ENCODE measurements at regions not wholly inside any gene's neighbourhood (a gene's known extent, or its start where the extent isn't known, plus 50 kb on each side); places are given as distances from the start of the nearest gene placed in this dataset.

DNA sequence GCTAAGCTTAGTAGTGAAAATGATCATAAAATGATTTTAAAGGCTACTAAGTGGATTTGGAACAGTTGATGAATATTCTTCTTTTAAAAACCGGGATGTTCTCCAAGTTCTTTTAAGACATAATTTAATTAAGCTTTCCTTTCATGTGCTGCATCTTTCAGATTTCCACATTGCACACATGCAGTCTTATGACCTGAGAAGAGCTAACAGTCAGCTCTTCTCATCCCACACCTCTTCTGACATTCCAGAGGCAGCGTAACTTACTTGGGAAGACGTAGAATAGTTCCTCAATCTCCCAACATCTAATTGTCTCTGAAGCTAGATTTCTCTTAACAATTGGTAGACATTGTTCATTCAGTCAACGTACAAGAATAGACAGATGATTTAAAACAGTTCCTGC lies 181.8 kb downstream of the SP3 start:
- intact Hi-C loops (cut with DNase I; ENCODE audit: low total_unique reads), result no loop called here
- peaks cover 0 to 10% (median 3%) of the 10 kb centered on the region in 4 donors for H3K9me3 ChIP-seq
- H3K27ac ChIP-seq, result no peak overlapping the region
- WGBS, 5 donors, result 70 to 76% (median 70%) methylated on average over 4 of the region's 4 CpGs
- H3K27me3 ChIP-seq, result no peaks in the 10 kb centered on the region
- TF ChIP-seq, protein P1, sequence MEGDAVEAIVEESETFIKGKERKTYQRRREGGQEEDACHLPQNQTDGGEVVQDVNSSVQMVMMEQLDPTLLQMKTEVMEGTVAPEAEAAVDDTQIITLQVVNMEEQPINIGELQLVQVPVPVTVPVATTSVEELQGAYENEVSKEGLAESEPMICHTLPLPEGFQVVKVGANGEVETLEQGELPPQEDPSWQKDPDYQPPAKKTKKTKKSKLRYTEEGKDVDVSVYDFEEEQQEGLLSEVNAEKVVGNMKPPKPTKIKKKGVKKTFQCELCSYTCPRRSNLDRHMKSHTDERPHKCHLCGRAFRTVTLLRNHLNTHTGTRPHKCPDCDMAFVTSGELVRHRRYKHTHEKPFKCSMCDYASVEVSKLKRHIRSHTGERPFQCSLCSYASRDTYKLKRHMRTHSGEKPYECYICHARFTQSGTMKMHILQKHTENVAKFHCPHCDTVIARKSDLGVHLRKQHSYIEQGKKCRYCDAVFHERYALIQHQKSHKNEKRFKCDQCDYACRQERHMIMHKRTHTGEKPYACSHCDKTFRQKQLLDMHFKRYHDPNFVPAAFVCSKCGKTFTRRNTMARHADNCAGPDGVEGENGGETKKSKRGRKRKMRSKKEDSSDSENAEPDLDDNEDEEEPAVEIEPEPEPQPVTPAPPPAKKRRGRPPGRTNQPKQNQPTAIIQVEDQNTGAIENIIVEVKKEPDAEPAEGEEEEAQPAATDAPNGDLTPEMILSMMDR (IDR thresholded peaks at IDR 0.05), result no peak
- TF ChIP-seq EP300 (IDR thresholded peaks at IDR 0.05), result no peak
- no peak for TF ChIP-seq POLR2A (IDR thresholded peaks at IDR 0.05)
- no peak for TF ChIP-seq POLR2AphosphoS5 (IDR thresholded peaks at IDR 0.05)
- no peaks in the 10 kb centered on the region for H3K4me1 ChIP-seq
- H3K4me3 ChIP-seq, result no peak overlapping the region
- H3K36me3 ChIP-seq, result no peaks in the 10 kb centered on the region
- DNase-seq, result no peak

DNA sequence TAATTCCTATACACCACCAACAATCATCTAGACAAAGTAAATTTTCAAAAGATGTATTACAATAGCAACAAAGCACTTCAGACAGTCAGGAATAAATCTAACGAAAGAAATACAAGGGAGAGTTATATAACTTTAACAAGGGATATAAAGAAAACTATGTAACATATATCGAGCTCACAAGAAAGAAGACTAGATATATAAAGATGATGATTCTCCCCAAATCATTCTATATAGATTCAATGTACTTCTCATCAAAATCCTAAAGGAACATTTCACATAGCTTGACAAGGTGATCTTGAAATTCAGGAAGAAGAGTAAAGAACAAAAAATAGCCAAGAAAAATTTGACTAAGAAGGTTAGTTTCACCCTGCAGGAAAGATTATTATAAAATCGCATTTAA lies 179.4 kb downstream of the SP3 start:
- WGBS, 5 donors, result 91 to 96% (median 94%) methylated on average over 3 of the region's 3 CpGs
- Histone ChIP-seq H3K27me3 (no peaks in the 10 kb centered on the region), H3K4me1 (no peaks in the 10 kb centered on the region), H3K4me3 (no peak overlapping the region), H3K36me3 (no peaks in the 10 kb centered on the region), H3K27ac (no peak overlapping the region), H3K9me3 (peaks cover 0 to 1% (median 0%) of the 10 kb centered on the region in 4 donors)
- TF ChIP-seq POLR2A (IDR thresholded peaks at IDR 0.05) (no peak), EP300 (IDR thresholded peaks at IDR 0.05) (no peak), POLR2AphosphoS5 (IDR thresholded peaks at IDR 0.05) (no peak)
- TF ChIP-seq, protein P1 (IDR thresholded peaks at IDR 0.05), result no peak
- no peak for DNase-seq
- intact Hi-C loops (cut with DNase I; ENCODE audit: low total_unique reads), result no loop called here

DNA sequence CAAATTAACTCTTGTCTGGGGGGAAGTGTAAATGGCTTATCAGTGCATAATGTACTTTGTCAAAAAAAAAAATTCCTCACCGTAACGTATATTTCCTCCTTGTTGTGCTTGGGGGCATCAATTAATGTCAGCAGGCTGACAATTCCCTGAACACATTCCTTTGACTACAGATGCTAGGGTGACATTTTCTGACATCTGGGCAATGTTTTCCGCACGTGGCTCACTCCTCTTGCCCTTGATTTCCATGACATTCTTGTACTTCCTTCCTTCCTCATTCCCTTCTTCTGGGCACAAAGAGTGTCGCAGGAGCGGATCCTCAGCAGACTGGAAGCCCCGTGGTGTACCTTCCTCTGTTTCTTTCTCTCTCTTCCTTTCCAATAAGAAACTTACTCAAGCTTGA lies 173.7 kb downstream of the SP3 start:
- H3K9me3 ChIP-seq, result no peaks in the 10 kb centered on the region
- H3K27ac ChIP-seq, result no peak overlapping the region
- WGBS, 5 donors, result 51 to 63% (median 61%) methylated on average over 7 of the region's 7 CpGs
- peaks cover 0 to 8% (median 3%) of the 10 kb centered on the region in 4 donors for H3K4me1 ChIP-seq
- H3K27me3 ChIP-seq, result no peaks in the 10 kb centered on the region
- no peak for DNase-seq
- no peak for TF ChIP-seq EP300 (IDR thresholded peaks at IDR 0.05)
- no peak for TF ChIP-seq POLR2A (IDR thresholded peaks at IDR 0.05)
- TF ChIP-seq, protein P1 (IDR thresholded peaks at IDR 0.05), result no peak
- no peak for TF ChIP-seq POLR2AphosphoS5 (IDR thresholded peaks at IDR 0.05)
- H3K36me3 ChIP-seq, result no peaks in the 10 kb centered on the region
- H3K4me3 ChIP-seq, result no peak overlapping the region
- intact Hi-C loops (cut with DNase I; ENCODE audit: low total_unique reads), result no loop called here

DNA sequence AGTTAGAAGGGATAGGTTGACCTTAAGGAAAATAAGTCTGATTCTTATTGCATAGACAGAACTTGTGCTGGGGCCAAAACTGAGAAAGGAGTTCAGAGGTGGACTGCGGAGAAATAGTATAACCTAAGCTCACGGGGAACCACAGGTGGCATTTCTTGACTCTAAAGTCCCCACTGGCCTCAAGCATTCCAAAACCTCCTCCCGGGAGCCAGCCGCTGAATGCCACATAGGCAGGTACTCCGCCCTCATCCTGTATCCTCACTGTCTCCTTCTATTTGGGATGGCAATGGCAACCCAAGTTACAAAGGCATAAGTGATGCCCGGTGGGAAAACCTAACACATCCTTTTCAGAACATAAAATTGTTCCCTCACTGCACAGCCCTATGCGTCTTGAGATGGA lies 173.0 kb downstream of the SP3 start:
- intact Hi-C loops (cut with DNase I; ENCODE audit: low total_unique reads), result no loop called here

More for the DNA sequence above, 173.0 kb downstream of the SP3 start:
- no peak for DNase-seq
- Histone ChIP-seq H3K36me3 (no peaks in the 10 kb centered on the region), H3K4me1 (peaks cover 0 to 8% (median 3%) of the 10 kb centered on the region in 4 donors), H3K9me3 (no peaks in the 10 kb centered on the region), H3K27me3 (no peaks in the 10 kb centered on the region), H3K27ac (no peak overlapping the region), H3K4me3 (no peak overlapping the region)
- TF ChIP-seq POLR2A (IDR thresholded peaks at IDR 0.05), result no peak
- no peak for TF ChIP-seq POLR2AphosphoS5 (IDR thresholded peaks at IDR 0.05)
- TF ChIP-seq, protein P1 (IDR thresholded peaks at IDR 0.05), result no peak
- TF ChIP-seq EP300 (IDR thresholded peaks at IDR 0.05), result no peak
- WGBS, 5 donors, result 77 to 84% (median 81%) methylated on average over 7 of the region's 7 CpGs

Data from stomach (tissue), 8 donors.